Stimulated activated CD4-positive, alpha-beta T cell treated with anti-CD3 and anti-CD28 coated beads, Interleukin-4, amount 100 ng/mL, for 4 hours (primary cell): ENCODE measurements at regions not wholly inside any gene's neighbourhood (a gene's known extent, or its start where the extent isn't known, plus 50 kb on each side); places are given as distances from the start of the nearest gene placed in this dataset.

Experiments used
- DNase-seq, 2 experiments: peaks; one replicate each; pipeline ENCODE4 v3.0.0-alpha.2; 2020

- DNase-seq, result no peak
Observed at GRCh38 chr15:39161096-39161495, 419.8 kb upstream of the THBS1 start.

- DNase-seq, result no peak
Observed at GRCh38 chr15:39165020-39165706, 415.7 kb upstream of the THBS1 start.

- DNase-seq, result no peak
Observed at GRCh38 chr15:39167164-39168058, 413.5 kb upstream of the THBS1 start.

- DNase-seq, result peak; percentile 2
Observed at GRCh38 chr15:39171944-39172368, 408.9 kb upstream of the THBS1 start.

GRCh38 chr15:39172380-39173281, 408.2 kb upstream of the THBS1 start:
- DNase-seq, result no peak

GRCh38 chr15:39173426-39173825, 407.5 kb upstream of the THBS1 start:
- DNase-seq, result no peak

GRCh38 chr15:39174332-39174731, 406.5 kb upstream of the THBS1 start:
- DNase-seq, result no peak

- no peak for DNase-seq
Observed at GRCh38 chr15:39176030-39176429, 404.8 kb upstream of the THBS1 start.

- no peak for DNase-seq
Observed at GRCh38 chr15:39177561-39177960, 403.3 kb upstream of the THBS1 start.

GRCh38 chr15:39180030-39180429, 400.8 kb upstream of the THBS1 start:
- DNase-seq, result no peak

GRCh38 chr15:39180483-39180933, 400.4 kb upstream of the THBS1 start:
- DNase-seq, result no peak

GRCh38 chr15:39181056-39181747, 399.7 kb upstream of the THBS1 start:
- DNase-seq, result no peak

GRCh38 chr15:39181940-39182339, 398.9 kb upstream of the THBS1 start:
- DNase-seq, result no peak

GRCh38 chr15:39183164-39183881, 397.6 kb upstream of the THBS1 start:
- DNase-seq, result no peak

GRCh38 chr15:39184701-39185390, 396.0 kb upstream of the THBS1 start:
- DNase-seq, result no peak

GRCh38 chr15:39188314-39188713, 392.6 kb upstream of the THBS1 start:
- no peak for DNase-seq

- DNase-seq, result no peak
Observed at GRCh38 chr15:39188930-39189329, 391.9 kb upstream of the THBS1 start.

- DNase-seq, result no peak
Observed at GRCh38 chr15:39191871-39192291, 389.0 kb upstream of the THBS1 start.

GRCh38 chr15:39192351-39192750, 388.5 kb upstream of the THBS1 start:
- no peak for DNase-seq

- no peak for DNase-seq
Observed at GRCh38 chr15:39192979-39193560, 387.8 kb upstream of the THBS1 start.

GRCh38 chr15:39193611-39194010, 387.3 kb upstream of the THBS1 start:
- DNase-seq, result no peak
